ENCODE measurements at regions not wholly inside any gene's neighbourhood (a gene's known extent, or its start where the extent isn't known, plus 50 kb on each side); places are given as distances from the start of the nearest gene placed in this dataset.

DNA sequence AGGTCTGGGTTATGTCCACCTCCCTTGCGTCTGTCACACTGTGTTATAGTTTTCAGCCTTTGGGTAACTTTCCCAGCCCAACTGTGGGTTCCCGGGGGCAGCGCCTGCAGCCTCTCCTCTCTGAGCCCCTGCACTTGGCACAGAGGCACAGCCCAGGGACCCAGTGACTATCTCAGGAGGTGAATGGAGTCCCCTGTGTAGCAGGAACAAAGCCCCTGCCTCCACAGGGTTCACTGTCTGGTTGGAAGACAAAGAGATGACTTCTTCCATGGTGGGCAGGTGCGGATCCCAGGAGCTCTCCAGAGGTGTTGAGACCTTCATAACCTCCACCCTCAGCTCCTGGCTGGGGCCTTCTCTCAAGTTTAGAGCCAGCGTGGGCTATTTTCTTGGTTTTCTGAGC, 156.9 kb downstream of the C9orf50 start:
- H2BK120ac ChIP-seq (ENCODE audit: low read depth, low read length) = peak overlapping the region; percentile 32

More for the DNA sequence above, 156.9 kb downstream of the C9orf50 start:
- CTCF ChIA-PET = no interaction called here
- intact Hi-C loops (cut with micrococcal nuclease) (no loop called here), dilution Hi-C loops (cut with HindIII; ENCODE audit: low sequenced_read_pairs, unreplicated experiment) (no loop called here), in situ Hi-C loops (cut with MboI; ENCODE audit: low sequenced_read_pairs) (no loop called here)
- H3K18ac ChIP-seq (ENCODE audit: low read depth, low read length) = no peak overlapping the region
- no peak overlapping the region for H4K5ac ChIP-seq (ENCODE audit: low read depth, low read length)
- H3K23ac ChIP-seq (ENCODE audit: low read depth, low read length) = no peak overlapping the region
- no peak overlapping the region for H3K56ac ChIP-seq (ENCODE audit: extremely low read depth, insufficient read depth, low read length)
- TF ChIP-seq RCOR1 (IDR thresholded peaks at IDR 0.05; ENCODE audit: insufficient replicate concordance, low read length) (no peak), MXI1 (IDR thresholded peaks at IDR 0.05; ENCODE audit: borderline replicate concordance, low read depth, low read length) (no peak), RFX5 (IDR thresholded peaks at IDR 0.05; ENCODE audit: low read depth, low read length) (no peak), CHD1 (IDR thresholded peaks at IDR 0.05; ENCODE audit: low read depth, low read length) (no peak), CEBPB (IDR thresholded peaks at IDR 0.05; ENCODE audit: low read depth, low read length) (no peak), NFE2L2 (IDR thresholded peaks at IDR 0.05; ENCODE audit: low read depth, low read length) (no peak), MAZ (IDR thresholded peaks at IDR 0.05; ENCODE audit: borderline replicate concordance, low read depth, low read length) (no peak), FOS (IDR thresholded peaks at IDR 0.05; ENCODE audit: low read depth, low read length) (no peak), SMC3 (IDR thresholded peaks at IDR 0.05; ENCODE audit: low read depth, low read length) (no peak), RAD21 (IDR thresholded peaks at IDR 0.05; ENCODE audit: low read length) (no peak), BHLHE40 (IDR thresholded peaks at IDR 0.05; ENCODE audit: low read depth, low read length) (no peak), MAFK (IDR thresholded peaks at IDR 0.05; ENCODE audit: low read depth, low read length) (no peak), POLR2A (IDR thresholded peaks at IDR 0.05; ENCODE audit: low read depth, low read length) (no peak)
- TF ChIP-seq, protein P1, sequence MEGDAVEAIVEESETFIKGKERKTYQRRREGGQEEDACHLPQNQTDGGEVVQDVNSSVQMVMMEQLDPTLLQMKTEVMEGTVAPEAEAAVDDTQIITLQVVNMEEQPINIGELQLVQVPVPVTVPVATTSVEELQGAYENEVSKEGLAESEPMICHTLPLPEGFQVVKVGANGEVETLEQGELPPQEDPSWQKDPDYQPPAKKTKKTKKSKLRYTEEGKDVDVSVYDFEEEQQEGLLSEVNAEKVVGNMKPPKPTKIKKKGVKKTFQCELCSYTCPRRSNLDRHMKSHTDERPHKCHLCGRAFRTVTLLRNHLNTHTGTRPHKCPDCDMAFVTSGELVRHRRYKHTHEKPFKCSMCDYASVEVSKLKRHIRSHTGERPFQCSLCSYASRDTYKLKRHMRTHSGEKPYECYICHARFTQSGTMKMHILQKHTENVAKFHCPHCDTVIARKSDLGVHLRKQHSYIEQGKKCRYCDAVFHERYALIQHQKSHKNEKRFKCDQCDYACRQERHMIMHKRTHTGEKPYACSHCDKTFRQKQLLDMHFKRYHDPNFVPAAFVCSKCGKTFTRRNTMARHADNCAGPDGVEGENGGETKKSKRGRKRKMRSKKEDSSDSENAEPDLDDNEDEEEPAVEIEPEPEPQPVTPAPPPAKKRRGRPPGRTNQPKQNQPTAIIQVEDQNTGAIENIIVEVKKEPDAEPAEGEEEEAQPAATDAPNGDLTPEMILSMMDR (conservative IDR thresholded peaks at IDR 0.05; ENCODE audit: low read depth, low read length) = no peak
- TF ChIP-seq, protein P2, sequence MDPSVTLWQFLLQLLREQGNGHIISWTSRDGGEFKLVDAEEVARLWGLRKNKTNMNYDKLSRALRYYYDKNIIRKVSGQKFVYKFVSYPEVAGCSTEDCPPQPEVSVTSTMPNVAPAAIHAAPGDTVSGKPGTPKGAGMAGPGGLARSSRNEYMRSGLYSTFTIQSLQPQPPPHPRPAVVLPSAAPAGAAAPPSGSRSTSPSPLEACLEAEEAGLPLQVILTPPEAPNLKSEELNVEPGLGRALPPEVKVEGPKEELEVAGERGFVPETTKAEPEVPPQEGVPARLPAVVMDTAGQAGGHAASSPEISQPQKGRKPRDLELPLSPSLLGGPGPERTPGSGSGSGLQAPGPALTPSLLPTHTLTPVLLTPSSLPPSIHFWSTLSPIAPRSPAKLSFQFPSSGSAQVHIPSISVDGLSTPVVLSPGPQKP (IDR thresholded peaks at IDR 0.05; ENCODE audit: borderline replicate concordance, low read depth, low read length) = no peak
- TF ChIP-seq, protein P3, sequence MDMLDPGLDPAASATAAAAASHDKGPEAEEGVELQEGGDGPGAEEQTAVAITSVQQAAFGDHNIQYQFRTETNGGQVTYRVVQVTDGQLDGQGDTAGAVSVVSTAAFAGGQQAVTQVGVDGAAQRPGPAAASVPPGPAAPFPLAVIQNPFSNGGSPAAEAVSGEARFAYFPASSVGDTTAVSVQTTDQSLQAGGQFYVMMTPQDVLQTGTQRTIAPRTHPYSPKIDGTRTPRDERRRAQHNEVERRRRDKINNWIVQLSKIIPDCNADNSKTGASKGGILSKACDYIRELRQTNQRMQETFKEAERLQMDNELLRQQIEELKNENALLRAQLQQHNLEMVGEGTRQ (IDR thresholded peaks at IDR 0.05; ENCODE audit: low read depth, low read length) = no peak
- no TSS peak for BruUV-seq (replicated peaks)
- no peak overlapping the region for H3K14ac ChIP-seq (replicated peaks; ENCODE audit: low read depth, low read length)
- no peak overlapping the region for H3K4me2 ChIP-seq (ENCODE audit: low read depth, low read length)
- no peak overlapping the region for H2AFZ ChIP-seq (replicated peaks; ENCODE audit: low read length, poor library complexity)
- WGBS, 2 experiments (ENCODE audit: extremely low coverage in 2 of 2, insufficient read length in 1 of 2) = 80% methylated on average over 2 of the region's 5 CpGs; no CpG with 5 or more reads in 1 of the 2 experiments
- no peaks in the 10 kb centered on the region for H3K27me3 ChIP-seq (ENCODE audit: control insufficient read depth, insufficient read depth, low read length)
- no peaks in the 10 kb centered on the region for H3K36me3 ChIP-seq (ENCODE audit: control insufficient read depth, insufficient read depth, low read length)
- peaks cover 3 to 9% of the 10 kb centered on the region in 2 experiments; a peak in 2 of 4 replicates for H3K79me1 ChIP-seq (ENCODE audit: low read depth in 1 of 2, low read length in 2 of 2)
- DNase-seq (no peak), ATAC-seq (ENCODE audit: low read depth) (no peak)
- peaks cover 6% of the 10 kb centered on the region for H3K9me1 ChIP-seq (ENCODE audit: insufficient read depth, low read length)
- peaks cover 30% of the 10 kb centered on the region for H3K4me1 ChIP-seq (ENCODE audit: control insufficient read depth, insufficient read depth, low read length)
- no peak overlapping the region for H2BK5ac ChIP-seq (ENCODE audit: low read depth, low read length, poor library complexity, severe bottlenecking)
- H2BK20ac ChIP-seq (ENCODE audit: low read depth, low read length) = no peak overlapping the region
- H3K4me3 ChIP-seq (ENCODE audit: insufficient read depth, low read depth, low read length) = no peak overlapping the region
- H3K4ac ChIP-seq (ENCODE audit: low read depth, low read length) = 0 out of 2 replicates have a peak overlapping the region, but pooled peaks have one; percentile 10
- H3K9me3 ChIP-seq (ENCODE audit: control insufficient read depth, insufficient read depth, low read length) = no peaks in the 10 kb centered on the region
- H3K27ac ChIP-seq (ENCODE audit: insufficient read depth, low read length) = no peak overlapping the region
- POLR2A ChIA-PET (ENCODE audit: unreplicated experiment) = no interaction called here
- no peak overlapping the region for H3K9ac ChIP-seq (ENCODE audit: low read depth, low read length)
- no peaks in the 10 kb centered on the region for H4K20me1 ChIP-seq (ENCODE audit: insufficient read depth, low read length)
- H2AK5ac ChIP-seq (ENCODE audit: low read depth, low read length) = peak overlapping the region; percentile 71; the same call in 1 of the 2 replicates
- H4K91ac ChIP-seq (ENCODE audit: insufficient read depth, low read depth, low read length) = peak overlapping the region; percentile 50; the same call in 1 of the 2 replicates
- no peak overlapping the region for H2BK15ac ChIP-seq (ENCODE audit: low read depth, low read length)
- H2AK9ac ChIP-seq (replicated peaks; ENCODE audit: low read depth, low read length, poor library complexity) = no peak overlapping the region
- 0 out of 4 replicates have a peak overlapping the region, but pooled peaks of 1 of the 2 experiments have one; percentile 21 for H4K8ac ChIP-seq (ENCODE audit: low read depth in 2 of 2, low read length in 2 of 2)
